ENCODE measurements at regions not wholly inside any gene's neighbourhood (a gene's known extent, or its start where the extent isn't known, plus 50 kb on each side); places are given as distances from the start of the nearest gene placed in this dataset.
"Not testable (repeated sequence)": the region's sequence is repeated elsewhere in the genome, so short reads cannot be mapped to it uniquely, and the experiment has no call there.

DNA sequence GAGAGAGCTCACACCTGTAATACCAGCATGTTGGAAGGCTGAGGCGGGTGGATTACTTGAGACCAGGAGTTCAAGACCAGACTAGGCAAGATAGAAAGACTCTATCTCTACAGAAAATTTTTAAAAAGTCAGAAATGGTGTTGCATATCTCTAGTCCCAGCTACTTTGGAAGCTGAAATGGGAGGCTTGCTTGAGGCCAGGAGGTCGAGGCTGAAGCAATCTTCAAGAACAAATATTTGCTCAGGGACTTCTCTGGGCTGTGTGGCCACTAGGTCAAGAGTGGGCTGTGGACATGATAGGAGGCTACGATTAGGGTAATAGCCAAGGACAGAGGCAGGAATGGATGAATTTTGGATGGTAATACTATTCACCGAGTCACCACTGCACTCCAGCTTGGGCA is 135.8 kb upstream of the PEG3 start:
- no peak overlapping the region for H3K4me3 ChIP-seq (replicated peaks; ENCODE audit: low read depth, low read length)
- DNase-seq (ENCODE audit: extremely low read depth, low read depth), result no peak
- TF ChIP-seq, protein P1, sequence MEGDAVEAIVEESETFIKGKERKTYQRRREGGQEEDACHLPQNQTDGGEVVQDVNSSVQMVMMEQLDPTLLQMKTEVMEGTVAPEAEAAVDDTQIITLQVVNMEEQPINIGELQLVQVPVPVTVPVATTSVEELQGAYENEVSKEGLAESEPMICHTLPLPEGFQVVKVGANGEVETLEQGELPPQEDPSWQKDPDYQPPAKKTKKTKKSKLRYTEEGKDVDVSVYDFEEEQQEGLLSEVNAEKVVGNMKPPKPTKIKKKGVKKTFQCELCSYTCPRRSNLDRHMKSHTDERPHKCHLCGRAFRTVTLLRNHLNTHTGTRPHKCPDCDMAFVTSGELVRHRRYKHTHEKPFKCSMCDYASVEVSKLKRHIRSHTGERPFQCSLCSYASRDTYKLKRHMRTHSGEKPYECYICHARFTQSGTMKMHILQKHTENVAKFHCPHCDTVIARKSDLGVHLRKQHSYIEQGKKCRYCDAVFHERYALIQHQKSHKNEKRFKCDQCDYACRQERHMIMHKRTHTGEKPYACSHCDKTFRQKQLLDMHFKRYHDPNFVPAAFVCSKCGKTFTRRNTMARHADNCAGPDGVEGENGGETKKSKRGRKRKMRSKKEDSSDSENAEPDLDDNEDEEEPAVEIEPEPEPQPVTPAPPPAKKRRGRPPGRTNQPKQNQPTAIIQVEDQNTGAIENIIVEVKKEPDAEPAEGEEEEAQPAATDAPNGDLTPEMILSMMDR (IDR thresholded peaks at IDR 0.05; ENCODE audit: low read depth, low read length, missing control alignments), result no peak

DNA sequence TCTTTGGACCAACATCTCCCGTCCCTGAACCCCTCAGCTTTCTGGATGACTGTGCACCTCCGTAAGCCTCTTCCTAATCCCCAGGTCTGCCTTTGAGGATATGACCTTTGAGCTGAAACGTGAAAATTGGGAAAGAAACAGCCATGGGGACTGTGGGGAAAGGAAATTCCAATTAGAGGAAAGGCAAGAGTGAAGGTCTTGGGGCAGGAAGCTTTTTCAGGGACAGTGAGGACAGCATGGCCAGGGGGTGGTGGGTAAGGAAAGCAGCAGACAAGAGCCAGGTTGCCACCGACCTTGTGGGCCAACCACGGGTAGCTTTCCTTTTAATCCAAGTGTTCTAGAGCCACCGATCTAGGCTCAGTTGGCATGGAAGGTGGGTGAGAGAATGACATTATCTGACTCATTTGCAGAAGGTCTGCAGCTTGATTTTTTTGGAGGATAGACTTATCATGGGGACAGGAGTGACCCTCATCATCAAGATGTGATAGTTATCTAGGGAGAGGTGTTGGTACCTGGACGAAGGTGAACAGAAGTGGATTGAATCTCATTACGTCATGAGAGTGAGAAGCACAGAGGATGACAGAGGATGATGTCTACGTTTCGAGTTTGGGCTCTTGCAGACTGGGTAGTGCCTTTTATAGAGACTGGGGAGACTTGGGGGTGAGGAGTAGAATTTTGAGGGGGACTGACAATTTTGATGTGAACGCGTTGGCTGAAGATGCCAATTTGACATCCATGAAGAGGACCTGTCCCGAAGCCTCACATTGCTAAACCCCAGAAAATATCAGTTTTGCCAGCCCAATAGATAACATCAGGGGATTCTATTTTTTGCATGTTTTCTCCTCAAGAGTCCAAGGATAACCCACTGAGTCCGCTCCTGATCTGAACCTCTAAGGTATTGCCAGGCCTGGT is 136.7 kb upstream of the PEG3 start:
- no peak for DNase-seq (ENCODE audit: extremely low read depth, low read depth)
- TF ChIP-seq, protein P1 (IDR thresholded peaks at IDR 0.05; ENCODE audit: low read depth, low read length, missing control alignments), result no peak
- H3K4me3 ChIP-seq (replicated peaks; ENCODE audit: low read depth, low read length), result no peak overlapping the region

DNA sequence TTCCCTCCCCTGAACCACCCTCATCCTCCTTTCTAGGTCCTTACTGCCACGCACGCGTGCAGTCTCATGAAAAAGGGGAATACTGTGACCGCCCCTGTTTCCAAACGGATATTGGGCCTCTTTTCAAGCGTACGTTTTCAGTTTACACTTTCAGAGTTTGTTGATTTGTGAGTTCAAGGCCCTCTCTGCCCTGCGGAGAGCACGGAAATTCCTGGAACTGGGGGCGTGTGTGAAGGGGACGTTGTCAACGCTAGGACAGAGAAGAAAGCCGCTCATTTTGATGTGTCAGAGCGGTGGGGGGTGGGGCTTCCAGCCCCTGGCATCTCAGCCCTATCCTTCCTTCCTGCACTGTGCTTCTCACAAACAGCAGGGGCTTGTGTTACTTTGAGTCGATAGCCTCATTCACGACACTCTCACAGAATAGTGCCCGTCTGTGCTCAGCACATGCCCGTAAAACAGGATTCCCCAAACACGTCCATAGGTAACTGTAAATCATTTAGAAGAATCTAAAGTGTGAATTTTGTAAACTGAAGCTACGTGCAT is 137.6 kb upstream of the PEG3 start:
- H3K4me3 ChIP-seq (replicated peaks; ENCODE audit: low read depth, low read length), result no peak overlapping the region
- DNase-seq (ENCODE audit: extremely low read depth, low read depth), result no peak
- TF ChIP-seq, protein P1 (IDR thresholded peaks at IDR 0.05; ENCODE audit: low read depth, low read length, missing control alignments), result no peak

DNA sequence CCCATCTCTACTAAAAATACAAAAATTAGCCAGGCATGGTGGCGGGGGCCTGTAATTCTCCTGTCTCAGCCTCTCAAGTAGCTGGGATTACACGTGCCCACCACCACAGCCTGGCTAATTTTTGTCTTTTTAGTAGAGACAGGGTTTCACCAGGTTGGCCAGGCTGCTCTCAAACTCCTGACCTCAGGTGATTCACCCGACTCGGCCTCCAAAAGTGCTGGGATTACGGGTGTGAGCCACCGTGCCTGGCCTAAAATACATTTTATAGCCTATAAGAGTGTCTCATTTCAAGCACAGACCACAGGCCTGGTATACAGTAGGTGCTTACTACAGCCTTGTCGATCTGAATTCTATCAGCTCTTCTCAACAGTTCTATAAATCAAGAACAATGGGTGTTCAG is 139.5 kb upstream of the USP29 start:
- DNase-seq (ENCODE audit: extremely low read depth, low read depth); H3K4me3 ChIP-seq (replicated peaks; ENCODE audit: low read depth, low read length): not testable (repeated sequence)

DNA sequence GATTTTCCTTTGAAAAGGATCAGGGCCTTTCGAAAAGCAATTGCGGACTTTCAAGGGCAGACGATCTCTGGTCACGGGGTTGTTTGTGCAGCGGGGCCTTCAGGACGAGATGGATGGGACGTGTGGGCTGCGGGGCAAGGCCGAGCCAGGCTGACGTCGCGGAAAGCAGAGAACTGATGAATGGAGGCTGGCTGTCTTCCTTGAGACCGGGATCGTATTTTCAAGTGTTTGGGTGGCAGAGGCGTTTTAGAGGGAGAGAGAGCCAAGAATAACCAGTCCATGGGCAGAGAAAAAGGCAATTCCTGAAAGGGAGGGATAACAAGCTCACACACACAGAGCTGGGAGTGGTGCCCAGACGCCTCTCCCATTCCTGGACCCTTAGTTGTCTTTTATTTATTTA is 138.9 kb upstream of the USP29 start:
- no peak overlapping the region for H3K4me3 ChIP-seq (replicated peaks; ENCODE audit: low read depth, low read length)
- TF ChIP-seq, protein P1 (IDR thresholded peaks at IDR 0.05; ENCODE audit: low read depth, low read length, missing control alignments), result no peak
- no peak for DNase-seq (ENCODE audit: extremely low read depth, low read depth)

DNA sequence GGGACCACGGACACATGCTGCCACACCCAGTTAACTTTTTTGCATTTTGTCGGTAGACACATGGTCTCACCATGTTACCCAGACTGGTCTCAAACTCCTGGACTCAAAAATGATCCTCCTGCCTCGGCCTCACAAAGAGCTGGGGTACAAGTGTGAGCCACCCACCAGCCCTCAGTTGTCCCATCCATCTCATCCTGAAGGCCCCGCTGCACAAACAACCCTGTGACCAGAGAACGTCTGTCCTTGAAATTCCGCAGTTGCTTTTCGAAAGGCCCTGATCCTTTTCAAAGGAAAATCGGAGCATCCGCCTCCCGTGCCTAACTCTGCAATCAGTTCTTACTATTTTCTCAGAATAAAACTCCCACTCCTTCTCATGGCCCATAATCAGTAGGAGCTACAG is 138.3 kb upstream of the USP29 start:
- H3K4me3 ChIP-seq (replicated peaks; ENCODE audit: low read depth, low read length); DNase-seq (ENCODE audit: extremely low read depth, low read depth): not testable (repeated sequence)

DNA sequence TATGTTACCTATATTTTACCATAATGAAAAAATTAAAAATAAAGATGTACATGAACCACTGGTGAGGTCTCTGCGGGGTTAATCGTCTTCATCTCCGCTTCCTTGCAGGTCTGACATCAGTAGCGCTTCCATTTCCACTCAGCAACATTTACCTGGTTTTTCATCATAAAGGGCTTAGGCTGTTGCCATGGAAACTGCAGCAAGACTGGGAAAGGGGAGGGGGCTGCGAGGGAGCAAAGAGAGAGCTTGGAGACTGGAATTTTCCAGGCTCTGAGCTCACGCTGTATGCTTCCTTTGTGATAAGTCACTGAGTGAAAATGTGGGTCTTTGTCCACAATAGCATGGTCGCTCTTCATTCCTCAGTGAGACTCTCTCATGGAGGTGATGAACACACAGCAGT is 136.6 kb upstream of the USP29 start:
- TF ChIP-seq, protein P1 (IDR thresholded peaks at IDR 0.05; ENCODE audit: low read depth, low read length, missing control alignments), result no peak
- H3K4me3 ChIP-seq (replicated peaks; ENCODE audit: low read depth, low read length), result no peak overlapping the region
- DNase-seq (ENCODE audit: extremely low read depth, low read depth), result no peak

DNA sequence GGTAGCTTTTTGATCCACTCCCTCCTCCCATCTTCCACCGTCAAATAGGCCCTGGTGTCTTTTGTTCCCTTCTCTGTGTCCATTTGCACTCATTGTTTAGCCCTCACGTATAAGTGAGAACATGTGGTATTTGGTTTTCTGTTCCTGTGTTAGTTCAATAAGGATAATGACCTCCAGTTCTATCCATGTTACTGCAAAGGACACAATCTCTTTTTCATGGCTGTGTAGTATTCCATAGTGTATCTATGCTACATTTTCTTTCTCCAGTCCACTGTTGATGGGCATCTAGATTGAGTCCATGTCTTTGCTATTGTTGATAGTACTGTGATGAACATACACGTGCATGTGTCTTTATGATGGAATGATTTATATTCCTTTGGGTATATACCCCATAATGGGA is 136.0 kb upstream of the USP29 start:
- H3K4me3 ChIP-seq (replicated peaks; ENCODE audit: low read depth, low read length), result no peak overlapping the region
- TF ChIP-seq, protein P1 (IDR thresholded peaks at IDR 0.05; ENCODE audit: low read depth, low read length, missing control alignments), result no peak
- DNase-seq (ENCODE audit: extremely low read depth, low read depth), result no peak

Measured in HFF-Myc (cell line).